ENCODE measurements at regions not wholly inside any gene's neighbourhood (a gene's known extent, or its start where the extent isn't known, plus 50 kb on each side); places are given as distances from the start of the nearest gene placed in this dataset.
"Not testable (repeated sequence)": the region's sequence is repeated elsewhere in the genome, so short reads cannot be mapped to it uniquely, and the experiment has no call there.

DNA sequence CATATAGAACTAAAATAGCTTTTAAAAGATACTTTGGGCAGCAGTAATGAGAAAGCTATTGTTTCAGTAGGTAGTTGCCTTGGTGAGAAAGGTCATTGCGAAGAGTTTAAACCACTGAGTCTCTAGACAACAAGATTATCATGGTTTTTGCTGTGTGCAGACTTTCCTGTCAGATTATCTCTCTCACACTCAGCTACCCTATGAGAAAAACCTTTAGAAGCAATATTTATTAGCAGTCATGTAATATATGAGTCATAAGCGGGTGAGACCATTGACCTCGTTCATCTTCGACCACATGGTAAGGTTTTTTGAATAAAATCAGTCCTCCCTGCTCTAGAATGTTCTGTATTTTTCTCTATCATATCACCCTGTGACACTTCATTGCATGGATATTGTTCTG is 59.9 kb downstream of the GPR65 start:
- no peak for DNase-seq (ENCODE audit: low read depth)

DNA sequence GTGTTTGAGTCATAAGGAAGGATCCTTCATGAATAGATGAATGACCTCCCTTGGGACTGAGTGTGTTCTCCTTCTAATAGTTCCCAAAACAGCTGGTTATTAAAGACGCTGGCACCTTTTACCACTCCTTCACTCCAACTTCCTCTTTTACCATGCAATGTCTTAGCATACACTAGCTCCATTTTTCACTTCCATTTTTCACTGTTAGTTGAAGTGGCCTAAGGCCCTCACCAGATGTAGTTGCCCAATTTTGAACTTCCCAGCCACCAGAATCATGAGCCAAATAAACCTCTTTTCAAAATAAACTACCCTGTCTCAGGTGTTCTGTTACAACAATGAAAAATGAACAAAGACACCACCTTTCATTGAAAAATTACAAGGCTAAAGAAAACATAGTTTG is 64.7 kb downstream of the GPR65 start:
- DNase-seq (ENCODE audit: low read depth): no peak

DNA sequence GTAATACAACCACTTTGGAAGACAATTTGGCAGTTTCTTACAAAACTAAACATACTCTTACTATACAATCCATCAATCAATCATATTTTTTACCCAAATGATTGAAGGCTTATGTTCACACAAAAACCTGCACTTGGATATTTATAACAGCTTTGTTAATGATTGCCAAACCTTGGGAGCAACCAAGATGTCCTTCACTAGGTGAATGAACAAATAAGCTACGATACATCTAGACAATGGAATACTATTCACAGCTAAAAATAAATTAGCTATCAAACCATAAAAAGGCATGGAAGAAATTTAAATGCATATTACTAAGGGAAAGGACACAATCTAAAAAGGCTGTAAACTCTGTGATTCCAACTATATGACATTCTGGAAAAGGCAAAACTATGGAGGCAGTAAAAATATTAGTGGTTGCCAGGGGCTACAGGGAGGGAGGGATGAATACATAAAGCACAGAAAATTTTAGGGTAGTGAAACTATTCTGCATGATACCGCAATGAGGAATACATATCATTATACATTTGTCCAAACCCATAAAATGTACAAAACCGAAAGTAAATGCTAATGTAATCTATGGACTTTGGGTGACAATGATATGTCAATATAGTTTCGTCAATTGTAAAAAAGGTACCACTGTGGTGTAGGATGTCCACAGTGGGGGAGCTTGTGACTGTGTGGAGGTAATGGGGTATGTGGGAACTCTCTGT is 70.5 kb downstream of the GPR65 start:
- no peak for DNase-seq (ENCODE audit: low read depth)

DNA sequence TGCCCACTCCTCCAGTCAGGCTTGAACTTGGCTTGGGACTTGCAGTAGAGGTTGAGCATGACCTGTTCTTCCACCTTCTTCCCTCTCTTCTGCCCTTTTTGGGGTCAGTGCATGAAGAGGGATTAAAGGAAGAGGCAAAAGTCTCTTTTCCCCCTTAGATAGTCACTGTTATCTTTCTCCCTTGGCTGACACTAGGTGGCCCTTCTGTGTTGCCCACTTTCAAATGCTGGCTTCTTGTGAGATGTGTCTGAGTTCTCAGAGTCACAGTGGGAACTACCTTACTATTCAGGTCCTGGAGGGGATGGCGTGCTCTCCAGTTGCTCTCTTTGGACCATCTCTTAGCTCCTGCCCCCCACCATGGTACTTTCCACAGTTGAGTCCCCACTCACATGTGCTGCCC is 73.6 kb downstream of the GPR65 start:
- no peak for DNase-seq (ENCODE audit: low read depth)

DNA sequence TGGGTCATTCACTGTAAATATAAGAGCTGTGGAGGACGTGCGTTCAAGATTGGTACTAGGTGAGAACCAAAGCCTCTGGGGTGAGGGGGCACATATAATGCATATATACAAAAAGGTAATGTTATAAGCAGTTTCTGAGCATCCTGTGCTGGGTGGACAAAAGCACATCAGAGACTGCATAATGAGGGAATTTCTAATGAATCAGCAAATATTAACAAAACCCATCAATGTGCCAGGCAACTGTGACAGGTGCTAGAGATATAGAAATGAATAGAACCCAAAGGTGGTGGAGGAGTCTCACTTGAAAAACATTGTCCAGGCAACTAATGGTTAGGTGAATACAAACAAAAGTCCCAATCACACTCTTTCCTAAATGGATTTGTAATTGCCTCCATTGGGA is 74.7 kb downstream of the GPR65 start:
- no peak for DNase-seq (ENCODE audit: low read depth)

DNA sequence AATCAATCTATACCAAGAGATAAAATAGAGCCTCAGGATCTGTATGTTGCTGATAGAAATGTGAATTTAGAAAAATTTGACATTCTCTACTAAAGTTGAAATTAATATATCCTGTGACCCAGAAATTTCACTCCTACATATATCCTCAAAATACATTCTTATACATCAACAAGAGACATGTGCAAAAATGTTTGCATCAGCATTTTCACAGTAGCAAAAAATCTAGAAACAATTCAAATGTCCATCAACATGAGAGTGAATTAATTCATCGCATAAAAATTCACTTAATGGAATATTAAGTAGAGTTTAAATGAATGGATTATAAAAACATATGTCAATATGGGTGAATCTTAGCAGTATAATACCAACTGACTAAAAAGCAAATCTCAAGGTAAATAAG is 80.8 kb downstream of the GPR65 start:
- no peak for DNase-seq (ENCODE audit: low read depth)

DNA sequence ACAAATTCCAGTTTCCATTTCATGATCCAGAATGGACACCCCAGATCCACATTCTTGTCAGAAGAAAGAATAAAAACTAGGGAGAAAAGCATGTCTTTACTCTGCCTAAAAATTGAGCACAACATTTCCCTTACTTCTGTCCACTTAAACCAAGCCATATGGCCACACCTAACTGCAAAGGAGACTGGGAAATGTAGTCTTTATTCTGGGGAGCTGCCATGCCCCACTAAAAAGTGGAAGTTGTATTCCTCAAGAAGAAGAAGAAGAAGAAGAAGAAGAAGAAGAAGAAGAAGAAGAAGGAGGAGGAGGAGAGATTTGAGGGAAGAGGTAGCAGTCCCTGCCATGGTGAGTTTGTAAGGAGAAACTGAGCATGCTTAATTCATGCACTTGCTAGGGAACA is 84.5 kb downstream of the GPR65 start:
- no peak for DNase-seq (ENCODE audit: low read depth)

DNA sequence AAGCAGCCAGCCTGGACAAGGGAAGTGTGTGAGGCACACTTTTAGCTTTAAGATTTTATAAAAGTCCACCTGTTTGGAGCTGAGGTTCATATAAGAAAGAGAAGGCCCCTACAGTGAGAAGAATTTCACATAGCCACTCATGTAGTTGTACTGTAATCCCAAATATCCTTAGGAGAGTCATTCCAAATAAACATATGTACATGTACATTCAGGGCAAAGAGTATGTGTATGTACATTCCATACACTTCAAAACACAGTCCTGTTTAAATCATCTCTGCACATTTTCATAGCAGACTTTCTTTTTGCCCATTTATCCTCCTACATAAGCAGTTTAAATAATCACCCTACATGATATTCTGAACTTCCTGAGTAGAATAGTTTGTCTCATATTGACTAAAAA is 87.6 kb downstream of the GPR65 start:
- no peak for DNase-seq (ENCODE audit: low read depth)

DNA sequence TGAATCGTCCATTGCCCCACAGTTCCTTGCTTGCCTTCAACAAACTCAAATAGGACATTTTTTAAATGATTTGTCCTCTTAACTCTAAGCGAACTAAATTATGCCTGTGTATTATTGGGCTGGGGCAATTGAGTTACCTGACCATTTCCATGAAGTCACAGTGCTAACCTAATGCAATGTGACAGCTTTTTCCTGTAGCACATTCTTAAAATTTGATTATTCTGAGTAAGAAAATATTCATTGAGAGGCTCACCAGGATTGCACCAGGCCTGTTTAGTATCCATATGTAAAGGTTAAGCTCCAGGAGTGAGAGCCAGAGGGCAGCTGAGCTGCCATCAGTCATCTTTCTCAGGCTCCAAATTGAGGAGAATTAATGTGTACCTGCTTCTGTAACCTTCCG is 90.9 kb downstream of the GPR65 start:
- no peak for DNase-seq (ENCODE audit: low read depth)

DNA sequence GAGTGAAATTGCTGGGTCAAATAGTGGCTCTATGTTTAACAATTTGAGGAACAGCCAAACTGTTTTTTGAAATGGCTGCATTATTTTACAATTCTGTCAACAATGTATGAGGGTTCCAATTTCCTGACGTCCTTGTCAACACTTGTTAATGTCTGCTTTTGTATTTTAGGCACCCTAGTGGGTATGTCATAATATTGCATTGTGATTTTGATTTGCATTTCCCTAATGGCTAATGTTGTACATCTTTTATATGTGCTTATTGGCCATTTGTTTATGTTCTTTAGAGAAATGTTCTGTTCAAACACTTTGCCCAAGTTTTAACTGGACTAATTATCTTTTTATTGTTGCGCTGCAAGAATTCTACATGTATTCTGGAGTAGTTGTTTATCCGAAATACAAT is 93.2 kb downstream of the GPR65 start:
- no peak for DNase-seq (ENCODE audit: low read depth)

DNA sequence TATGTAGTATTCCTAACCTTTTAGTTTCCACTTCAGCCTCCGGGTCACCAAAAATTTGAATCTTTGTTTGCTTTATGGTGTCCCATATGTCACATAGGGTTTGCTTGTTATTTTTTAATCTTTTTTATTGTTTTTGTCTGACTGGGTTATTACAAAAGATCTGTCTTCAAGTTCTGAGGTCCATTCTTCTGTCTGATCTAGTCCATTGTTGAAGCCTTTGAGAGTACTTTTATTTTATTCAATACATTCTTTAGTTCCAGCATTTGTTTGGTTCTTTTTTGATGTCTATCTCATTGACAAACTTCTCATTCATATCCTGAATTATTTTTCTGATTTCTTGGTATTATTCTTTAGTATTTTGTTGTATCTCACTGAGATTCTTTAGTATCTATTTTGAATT is 99.8 kb downstream of the GPR65 start:
- DNase-seq (ENCODE audit: low read depth): no peak

DNA sequence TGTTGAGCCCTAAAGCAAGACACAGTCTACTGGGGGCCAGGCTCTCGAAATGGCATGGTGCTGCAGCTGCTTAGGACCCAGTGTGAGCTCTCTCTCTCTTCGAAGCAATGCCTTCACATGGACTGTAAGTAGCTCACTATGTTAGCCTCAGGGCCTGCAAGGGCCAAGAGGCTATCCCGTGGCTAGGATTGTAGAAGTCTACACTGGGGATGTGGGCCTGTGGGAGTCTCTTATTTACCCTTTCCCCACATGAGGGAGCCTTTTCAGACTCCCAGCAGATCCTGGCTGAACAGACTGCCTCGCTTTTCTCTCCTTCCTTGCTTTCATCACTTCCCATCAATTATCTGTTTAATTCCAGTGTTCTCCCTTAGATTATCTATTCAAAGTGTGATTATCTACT is 101.4 kb downstream of the GPR65 start:
- no peak for DNase-seq (ENCODE audit: low read depth)

DNA sequence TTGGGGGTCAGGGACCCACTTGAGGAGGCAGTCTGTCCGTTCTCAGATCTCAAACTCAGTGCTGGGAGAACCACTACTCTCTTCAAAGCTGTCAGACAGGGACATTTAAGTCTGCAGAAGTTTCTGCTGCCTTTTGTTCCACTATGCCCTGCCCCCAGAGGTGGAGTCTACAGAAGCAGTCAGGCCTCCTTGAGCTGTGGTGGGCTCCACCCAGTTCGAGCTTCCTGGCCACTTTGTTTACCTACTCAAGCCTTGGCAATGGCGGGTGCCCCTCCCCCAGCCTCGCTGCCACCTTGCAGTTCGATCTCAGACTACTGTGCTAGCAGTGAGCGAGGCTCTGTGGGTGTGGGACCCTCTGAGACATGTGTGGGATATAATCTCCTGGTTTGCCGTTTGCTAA is 122.7 kb downstream of the GPR65 start:
- DNase-seq (ENCODE audit: low read depth): not testable (repeated sequence)

DNA sequence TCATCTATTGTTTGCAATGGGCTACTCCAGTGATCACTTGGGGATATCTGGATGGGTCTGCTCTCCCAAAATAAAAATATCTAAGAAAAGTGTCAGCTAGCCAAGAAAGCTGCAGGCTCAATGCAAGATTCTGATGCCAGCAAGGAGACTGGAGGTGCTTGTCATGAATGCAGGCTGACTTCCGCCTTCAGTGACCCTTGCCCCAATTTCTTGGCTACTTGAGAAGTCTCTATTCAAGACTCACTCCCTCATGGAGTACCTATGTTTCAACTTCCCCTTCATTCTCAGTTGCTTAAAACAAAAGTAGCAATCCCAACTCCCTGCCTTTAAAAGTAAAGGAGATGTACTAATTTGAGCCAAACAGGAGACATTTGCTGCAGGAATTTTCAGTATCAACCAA is 123.9 kb downstream of the GPR65 start:
- DNase-seq (ENCODE audit: low read depth): no peak

DNA sequence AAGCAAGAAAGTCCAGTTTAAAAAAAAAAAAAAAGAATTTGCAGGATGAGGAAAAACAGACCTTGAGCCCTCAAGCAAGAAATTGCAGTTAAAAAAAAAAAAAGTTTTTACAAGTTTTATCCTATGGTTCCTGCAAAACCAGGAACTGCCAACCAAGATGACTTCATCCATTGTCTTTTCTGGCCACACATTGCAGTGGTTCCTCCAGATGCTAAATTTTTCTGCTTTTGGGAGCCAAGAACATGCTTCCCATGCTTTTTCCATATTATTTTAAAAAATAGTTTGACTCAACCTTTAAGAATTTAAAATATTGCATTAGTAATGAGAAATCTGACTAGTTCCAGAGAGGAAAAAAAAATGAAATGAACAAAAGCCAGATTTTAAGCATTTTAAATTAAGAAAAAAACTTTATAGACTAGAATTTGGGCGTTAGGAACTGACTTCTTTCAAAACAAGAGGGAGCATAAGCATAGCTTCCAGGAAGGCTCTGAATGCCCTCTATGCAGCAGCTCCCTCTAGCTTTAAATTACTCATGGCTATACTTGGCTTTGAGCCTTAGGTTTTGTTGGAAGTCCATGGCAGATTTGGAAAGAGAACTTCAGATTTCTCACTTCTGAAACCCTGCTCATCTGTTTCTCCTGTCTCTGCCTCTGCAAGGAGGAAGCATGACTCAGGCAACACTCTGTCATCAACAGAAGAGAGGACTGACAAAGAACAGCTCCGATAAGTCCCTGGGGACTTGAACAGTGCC is 124.5 kb downstream of the GPR65 start:
- peak; percentile 15 for DNase-seq (ENCODE audit: low read depth)

DNA sequence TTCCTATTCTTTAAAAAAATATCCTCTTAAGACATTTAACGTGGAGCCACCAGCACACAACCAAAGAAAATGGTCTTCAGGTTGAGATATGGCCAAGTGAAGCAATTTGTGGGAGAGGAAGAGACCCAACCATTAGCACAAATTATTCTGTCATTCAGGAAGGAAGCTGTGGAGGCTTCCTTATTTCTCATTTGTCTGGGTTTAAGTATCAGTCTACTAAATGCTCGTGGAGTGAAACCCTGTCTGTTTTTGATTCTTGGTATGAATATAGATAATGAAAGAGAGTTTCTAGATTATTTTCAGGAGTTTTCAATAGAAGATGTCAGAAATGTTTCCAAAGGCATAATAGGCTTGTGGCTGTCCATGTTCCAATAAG is 125.1 kb downstream of the GPR65 start:
- no peak for DNase-seq (ENCODE audit: low read depth)

All from non-pigmented ciliary epithelial cell (primary cell).